ENCODE measurements at regions not wholly inside any gene's neighbourhood (a gene's known extent, or its start where the extent isn't known, plus 50 kb on each side); places are given as distances from the start of the nearest gene placed in this dataset.
"Not testable (repeated sequence)": the region's sequence is repeated elsewhere in the genome, so short reads cannot be mapped to it uniquely, and the experiment has no call there.

- H3K27ac ChIP-seq (ENCODE audit: low read depth in 1 of 2, low read length in 1 of 2) = no peak overlapping the region
- H3K4me3 ChIP-seq = no peak overlapping the region
- H3K9me3 ChIP-seq (ENCODE audit: control insufficient read depth in 4 of 4, insufficient read depth in 3 of 4, low read length in 3 of 4) = no peaks in the 10 kb centered on the region
- WGBS, 2 donors = 85 to 94% methylated on average over 2 of the region's 2 CpGs
- DNase-seq = no peak
- no peaks in the 10 kb centered on the region for H3K36me3 ChIP-seq (ENCODE audit: control insufficient read depth in 4 of 4, insufficient read depth in 4 of 4, low read length in 4 of 4)
- H3K9ac ChIP-seq (ENCODE audit: insufficient read depth in 1 of 2, low read length in 2 of 2) = no peak overlapping the region
- TF ChIP-seq CTCF (IDR thresholded peaks at IDR 0.05; ENCODE audit: control extremely low read depth, extremely low read depth) = no peak
- H3K27me3 ChIP-seq (ENCODE audit: control insufficient read depth in 3 of 3, insufficient read depth in 3 of 3, low read length in 2 of 3) = no peaks in the 10 kb centered on the region
- no peaks in the 10 kb centered on the region for H3K4me1 ChIP-seq (ENCODE audit: control insufficient read depth in 5 of 5, insufficient read depth in 5 of 5, low read length in 5 of 5)
- no peak for ATAC-seq (ENCODE audit: insufficient read depth, low FRiP score)
Observed at GRCh38 chr3:170657312-170657711, 71.4 kb upstream of the SLC7A14 start.

GRCh38 chr3:170656284-170656683 is 70.4 kb upstream of the SLC7A14 start:
- H3K36me3 ChIP-seq (ENCODE audit: control insufficient read depth in 4 of 4, insufficient read depth in 4 of 4, low read length in 4 of 4) = no peaks in the 10 kb centered on the region
- no peak for ATAC-seq (ENCODE audit: insufficient read depth, low FRiP score)
- no peak overlapping the region for H3K27ac ChIP-seq (ENCODE audit: low read depth in 1 of 2, low read length in 1 of 2)
- no peaks in the 10 kb centered on the region for H3K27me3 ChIP-seq (ENCODE audit: control insufficient read depth in 3 of 3, insufficient read depth in 3 of 3, low read length in 2 of 3)
- TF ChIP-seq CTCF (IDR thresholded peaks at IDR 0.05; ENCODE audit: control extremely low read depth, extremely low read depth) = no peak
- no peak overlapping the region for H3K9ac ChIP-seq (ENCODE audit: insufficient read depth in 1 of 2, low read length in 2 of 2)
- WGBS, 2 donors = 81 to 88% methylated on average over 2 of the region's 2 CpGs
- no peaks in the 10 kb centered on the region for H3K9me3 ChIP-seq (ENCODE audit: control insufficient read depth in 4 of 4, insufficient read depth in 3 of 4, low read length in 3 of 4)
- H3K4me1 ChIP-seq (ENCODE audit: control insufficient read depth in 5 of 5, insufficient read depth in 5 of 5, low read length in 5 of 5) = peaks cover 0 to 2% (median 0%) of the 10 kb centered on the region in 5 donors
- H3K4me3 ChIP-seq = no peak overlapping the region
- DNase-seq = no peak

- H3K9me3 ChIP-seq (ENCODE audit: control insufficient read depth in 4 of 4, insufficient read depth in 3 of 4, low read length in 3 of 4) = no peaks in the 10 kb centered on the region
- DNase-seq = no peak
- H3K27me3 ChIP-seq (ENCODE audit: control insufficient read depth in 3 of 3, insufficient read depth in 3 of 3, low read length in 2 of 3) = no peaks in the 10 kb centered on the region
- peaks cover 0 to 2% (median 0%) of the 10 kb centered on the region in 5 donors for H3K4me1 ChIP-seq (ENCODE audit: control insufficient read depth in 5 of 5, insufficient read depth in 5 of 5, low read length in 5 of 5)
- no peak overlapping the region for H3K9ac ChIP-seq (ENCODE audit: insufficient read depth in 1 of 2, low read length in 2 of 2)
- ATAC-seq (ENCODE audit: insufficient read depth, low FRiP score) = no peak
- no peak overlapping the region for H3K27ac ChIP-seq (ENCODE audit: low read depth in 1 of 2, low read length in 1 of 2)
- WGBS, 2 donors = 87 to 90% methylated on average over 21 of the region's 21 CpGs
- no peak for TF ChIP-seq CTCF (IDR thresholded peaks at IDR 0.05; ENCODE audit: control extremely low read depth, extremely low read depth)
- H3K36me3 ChIP-seq (ENCODE audit: control insufficient read depth in 4 of 4, insufficient read depth in 4 of 4, low read length in 4 of 4) = no peaks in the 10 kb centered on the region
- H3K4me3 ChIP-seq = no peak overlapping the region
Observed at GRCh38 chr3:170653801-170654200, 67.9 kb upstream of the SLC7A14 start.

- no peak overlapping the region for H3K27ac ChIP-seq (ENCODE audit: low read depth in 1 of 2, low read length in 1 of 2)
- no peak for TF ChIP-seq CTCF (IDR thresholded peaks at IDR 0.05; ENCODE audit: control extremely low read depth, extremely low read depth)
- DNase-seq (no peak), ATAC-seq (ENCODE audit: insufficient read depth, low FRiP score) (no peak)
- no peak overlapping the region for H3K4me3 ChIP-seq
- no peaks in the 10 kb centered on the region for H3K36me3 ChIP-seq (ENCODE audit: control insufficient read depth in 4 of 4, insufficient read depth in 4 of 4, low read length in 4 of 4)
- peaks cover 0 to 2% (median 0%) of the 10 kb centered on the region in 5 donors for H3K4me1 ChIP-seq (ENCODE audit: control insufficient read depth in 5 of 5, insufficient read depth in 5 of 5, low read length in 5 of 5)
- no peaks in the 10 kb centered on the region for H3K9me3 ChIP-seq (ENCODE audit: control insufficient read depth in 4 of 4, insufficient read depth in 3 of 4, low read length in 3 of 4)
- WGBS, 2 donors = 86 to 95% methylated on average over 7 of the region's 7 CpGs
- no peak overlapping the region for H3K9ac ChIP-seq (ENCODE audit: insufficient read depth in 1 of 2, low read length in 2 of 2)
- H3K27me3 ChIP-seq (ENCODE audit: control insufficient read depth in 3 of 3, insufficient read depth in 3 of 3, low read length in 2 of 3) = no peaks in the 10 kb centered on the region
Observed at GRCh38 chr3:170651260-170651845, 65.5 kb upstream of the SLC7A14 start.

- not testable (repeated sequence) for H3K27me3 ChIP-seq (ENCODE audit: control insufficient read depth in 3 of 3, insufficient read depth in 3 of 3, low read length in 2 of 3); H3K36me3 ChIP-seq (ENCODE audit: control insufficient read depth in 4 of 4, insufficient read depth in 4 of 4, low read length in 4 of 4); H3K9me3 ChIP-seq (ENCODE audit: control insufficient read depth in 4 of 4, insufficient read depth in 3 of 4, low read length in 3 of 4); H3K9ac ChIP-seq (ENCODE audit: insufficient read depth in 1 of 2, low read length in 2 of 2); ATAC-seq (ENCODE audit: insufficient read depth, low FRiP score); H3K4me1 ChIP-seq (ENCODE audit: control insufficient read depth in 5 of 5, insufficient read depth in 5 of 5, low read length in 5 of 5); H3K27ac ChIP-seq (ENCODE audit: low read depth in 1 of 2, low read length in 1 of 2); DNase-seq; H3K4me3 ChIP-seq
- WGBS, 2 donors = 69 to 76% methylated on average over 5 of the region's 5 CpGs
Observed at GRCh38 chr3:170650557-170650956, 64.7 kb upstream of the SLC7A14 start.
